ENCODE measurements at regions not wholly inside any gene's neighbourhood (a gene's known extent, or its start where the extent isn't known, plus 50 kb on each side); places are given as distances from the start of the nearest gene placed in this dataset.

DNA sequence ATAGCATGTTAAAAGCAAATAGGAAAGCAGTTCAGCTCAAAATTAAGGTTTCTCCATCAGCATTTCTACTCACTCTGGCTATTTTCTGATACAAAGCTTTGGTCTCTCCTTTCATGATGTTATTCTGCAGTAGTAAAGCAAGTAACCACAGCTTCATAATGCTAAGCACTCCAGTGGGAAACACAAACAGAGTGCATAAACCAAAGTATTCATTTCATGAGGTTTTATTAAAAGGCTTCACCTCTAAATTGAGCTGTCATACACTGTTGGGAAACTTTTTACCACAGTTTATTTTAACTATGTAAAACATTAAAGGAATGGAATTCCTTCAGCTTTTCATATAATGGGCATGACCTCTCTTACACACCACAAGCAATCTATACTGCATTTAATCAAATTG, 157.9 kb upstream of the LMO3 start:
- Mint-ChIP-seq H3K9me3 (peaks cover 0 to 32% (median 8%) of the 10 kb centered on the region in 8 donors), H3K36me3 (no peaks in the 10 kb centered on the region), H3K4me1 (no peaks in the 10 kb centered on the region), H3K4me3 (no peak overlapping the region), H3K27ac (no peak overlapping the region), H3K27me3 (no peaks in the 10 kb centered on the region)
- Histone ChIP-seq H3K27ac (ENCODE audit: low read depth, low read length) (no peak overlapping the region), H3K9me3 (ENCODE audit: control insufficient read depth in 1 of 2, low read length in 2 of 2) (no peaks in the 10 kb centered on the region), H3K4me3 (ENCODE audit: low read length in 2 of 2) (no peak overlapping the region), H3K4me1 (ENCODE audit: insufficient read depth, low read length) (no peaks in the 10 kb centered on the region), H3K36me3 (ENCODE audit: insufficient read depth, low read length) (no peaks in the 10 kb centered on the region), H3K27me3 (ENCODE audit: insufficient read depth, low read length) (no peaks in the 10 kb centered on the region)
- POLR2A ChIA-PET (ENCODE audit: partially characterized antibody): no interaction called here
- CTCF ChIA-PET (ENCODE audit: partially characterized antibody): no interaction called here
- DNase-seq: no peak
- intact Hi-C loops (cut with micrococcal nuclease): no loop called here

DNA sequence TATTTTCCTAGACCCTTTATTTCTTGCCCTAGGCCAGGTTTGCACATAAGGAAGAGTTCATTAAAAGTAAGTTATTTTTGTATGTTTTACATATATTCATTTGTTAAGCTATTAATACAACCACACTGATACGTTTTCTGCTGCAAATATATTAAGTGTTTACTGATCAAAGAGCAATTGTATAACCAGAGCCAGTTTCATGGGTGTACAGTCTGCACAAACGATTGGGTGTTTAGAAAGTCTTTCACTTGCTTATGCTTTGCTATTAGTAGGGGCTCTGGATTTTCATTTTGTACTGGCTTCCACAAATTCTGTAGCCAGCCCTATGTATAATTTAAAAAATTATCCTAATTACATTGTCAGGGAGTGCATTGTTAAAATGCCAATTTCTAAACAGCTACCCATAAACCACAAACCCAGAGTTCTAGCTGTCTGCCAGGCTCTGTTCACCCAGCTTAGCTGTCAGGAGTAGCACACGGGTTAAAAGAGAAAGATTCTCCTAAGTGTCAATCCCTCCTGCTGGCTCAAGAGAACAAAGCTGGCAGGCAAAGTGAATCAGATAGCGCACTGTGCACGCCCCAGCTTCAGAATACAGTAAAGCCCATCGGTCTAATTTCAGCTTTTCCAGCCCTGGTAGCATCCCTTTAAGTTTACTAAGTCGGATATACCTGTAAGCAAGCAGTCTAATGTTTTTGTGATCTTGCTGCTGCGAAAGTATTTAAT, 151.0 kb upstream of the LMO3 start:
- Histone ChIP-seq H3K9me3 (ENCODE audit: control insufficient read depth in 1 of 2, low read length in 2 of 2) (peaks cover 0 to 4% of the 10 kb centered on the region in 2 donors), H3K27ac (ENCODE audit: low read depth, low read length) (no peak overlapping the region), H3K27me3 (ENCODE audit: insufficient read depth, low read length) (no peaks in the 10 kb centered on the region), H3K4me3 (ENCODE audit: low read length in 2 of 2) (no peak overlapping the region), H3K4me1 (ENCODE audit: insufficient read depth, low read length) (no peaks in the 10 kb centered on the region), H3K36me3 (ENCODE audit: insufficient read depth, low read length) (no peaks in the 10 kb centered on the region)
- intact Hi-C loops (cut with micrococcal nuclease): no loop called here
- CTCF ChIA-PET (ENCODE audit: partially characterized antibody): no interaction called here
- DNase-seq: no peak
- Mint-ChIP-seq H3K36me3 (no peaks in the 10 kb centered on the region), H3K27me3 (no peaks in the 10 kb centered on the region), H3K4me3 (no peak overlapping the region), H3K27ac (no peak overlapping the region), H3K9me3 (peaks cover 0 to 7% (median 1%) of the 10 kb centered on the region in 8 donors), H3K4me1 (no peaks in the 10 kb centered on the region)
- POLR2A ChIA-PET (ENCODE audit: partially characterized antibody): no interaction called here

DNA sequence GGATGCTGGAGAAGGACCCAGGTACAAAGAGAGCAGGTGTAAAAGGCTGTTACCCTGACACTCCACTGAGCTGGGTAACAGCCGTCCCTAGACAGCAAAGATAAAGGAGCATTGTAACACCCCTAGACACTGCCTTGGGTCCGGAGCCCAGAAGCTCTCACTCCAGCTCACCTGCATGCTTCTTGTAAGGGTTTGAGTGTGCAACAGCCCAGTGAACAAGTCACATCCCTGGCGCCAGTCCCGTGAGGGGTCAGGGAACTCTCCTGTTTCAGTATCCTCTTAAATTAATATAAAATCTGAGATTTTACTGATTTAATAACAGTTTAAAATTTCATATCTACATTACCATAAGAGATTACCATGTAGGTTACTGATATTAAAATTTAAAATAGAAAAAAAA, 124.8 kb upstream of the LMO3 start:
- Mint-ChIP-seq H3K4me3 (no peak overlapping the region), H3K9me3 (peaks cover 0 to 14% (median 5%) of the 10 kb centered on the region in 8 donors), H3K27ac (no peak overlapping the region), H3K4me1 (no peaks in the 10 kb centered on the region), H3K27me3 (no peaks in the 10 kb centered on the region), H3K36me3 (no peaks in the 10 kb centered on the region)
- intact Hi-C loops (cut with micrococcal nuclease): no loop called here
- Histone ChIP-seq H3K4me3 (ENCODE audit: low read length in 2 of 2) (no peak overlapping the region), H3K4me1 (ENCODE audit: insufficient read depth, low read length) (no peaks in the 10 kb centered on the region), H3K9me3 (ENCODE audit: control insufficient read depth in 1 of 2, low read length in 2 of 2) (no peaks in the 10 kb centered on the region), H3K36me3 (ENCODE audit: insufficient read depth, low read length) (no peaks in the 10 kb centered on the region), H3K27me3 (ENCODE audit: insufficient read depth, low read length) (no peaks in the 10 kb centered on the region), H3K27ac (ENCODE audit: low read depth, low read length) (no peak overlapping the region)
- ChIA-PET CTCF (ENCODE audit: partially characterized antibody) (no interaction called here), POLR2A (ENCODE audit: partially characterized antibody) (no interaction called here)
- peak in 1 of 5 donors; percentile 15 for DNase-seq

DNA sequence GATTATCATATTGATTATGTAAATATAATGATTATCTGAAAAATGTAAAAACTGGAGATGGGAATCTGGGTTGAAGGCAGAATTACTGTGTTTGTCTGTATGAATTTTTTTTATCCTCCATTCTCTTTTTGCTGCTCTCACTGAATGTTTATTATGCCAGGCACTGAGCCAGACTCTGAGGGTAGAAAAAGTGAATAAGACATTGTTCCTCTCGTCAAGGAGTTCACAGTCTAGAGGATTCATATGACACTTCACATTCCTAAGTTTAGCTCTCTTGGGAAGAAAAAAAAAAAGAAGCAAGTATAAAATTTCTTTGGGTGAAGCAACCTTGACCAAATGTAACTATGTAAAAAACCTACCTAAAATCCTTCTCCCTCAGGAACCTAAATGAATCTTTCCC, 120.9 kb upstream of the LMO3 start:
- Histone ChIP-seq H3K27me3 (ENCODE audit: insufficient read depth, low read length) (no peaks in the 10 kb centered on the region), H3K36me3 (ENCODE audit: insufficient read depth, low read length) (no peaks in the 10 kb centered on the region), H3K4me3 (ENCODE audit: low read length in 2 of 2) (no peak overlapping the region), H3K27ac (ENCODE audit: low read depth, low read length) (no peak overlapping the region), H3K4me1 (ENCODE audit: insufficient read depth, low read length) (no peaks in the 10 kb centered on the region), H3K9me3 (ENCODE audit: control insufficient read depth in 1 of 2, low read length in 2 of 2) (no peaks in the 10 kb centered on the region)
- DNase-seq: no peak
- no peak overlapping the region for H3K27ac Mint-ChIP-seq
- H3K27me3 Mint-ChIP-seq: no peaks in the 10 kb centered on the region
- H3K36me3 Mint-ChIP-seq: no peaks in the 10 kb centered on the region
- H3K9me3 Mint-ChIP-seq: peaks cover 0 to 9% (median 3%) of the 10 kb centered on the region in 8 donors
- intact Hi-C loops (cut with micrococcal nuclease): no loop called here
- ChIA-PET CTCF (ENCODE audit: partially characterized antibody) (no interaction called here), POLR2A (ENCODE audit: partially characterized antibody) (no interaction called here)
- no peaks in the 10 kb centered on the region for H3K4me1 Mint-ChIP-seq
- H3K4me3 Mint-ChIP-seq: no peak overlapping the region

DNA sequence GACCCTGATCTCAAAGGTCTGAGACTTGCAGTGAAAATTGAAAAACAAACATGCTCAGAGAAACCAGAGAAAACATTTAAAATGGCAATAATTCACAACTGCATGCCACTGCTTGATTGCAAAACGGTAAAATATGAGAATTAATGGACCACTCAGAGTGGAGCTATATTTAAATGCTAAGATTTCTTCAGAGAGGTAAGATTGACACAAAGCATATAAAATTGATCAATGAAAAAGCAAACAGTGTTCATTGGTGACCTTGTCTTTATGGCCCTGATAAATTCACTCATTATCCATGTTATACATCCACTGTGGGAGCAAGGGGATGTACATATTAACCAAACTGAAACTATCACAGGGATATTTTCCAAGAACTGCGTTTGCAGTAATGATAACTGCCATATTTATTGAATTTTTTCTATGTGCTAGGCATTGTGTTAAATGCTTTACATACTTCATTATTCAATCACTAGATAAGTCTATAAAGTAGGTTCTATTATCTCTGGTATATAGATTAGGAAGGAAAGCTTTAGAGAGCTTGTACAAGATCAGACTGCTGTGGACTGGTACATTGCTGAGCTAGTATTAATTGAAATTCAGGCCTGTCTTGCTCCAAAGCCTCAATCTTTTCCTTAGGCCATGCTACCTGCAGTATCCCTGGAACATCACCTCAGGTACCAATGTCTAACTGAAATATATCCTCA, 113.9 kb upstream of the LMO3 start:
- Histone ChIP-seq H3K27me3 (ENCODE audit: insufficient read depth, low read length) (no peaks in the 10 kb centered on the region), H3K9me3 (ENCODE audit: control insufficient read depth in 1 of 2, low read length in 2 of 2) (no peaks in the 10 kb centered on the region), H3K36me3 (ENCODE audit: insufficient read depth, low read length) (no peaks in the 10 kb centered on the region), H3K27ac (ENCODE audit: low read depth, low read length) (no peak overlapping the region), H3K4me1 (ENCODE audit: insufficient read depth, low read length) (no peaks in the 10 kb centered on the region), H3K4me3 (ENCODE audit: low read length in 2 of 2) (no peak overlapping the region)
- H3K27ac Mint-ChIP-seq: no peak overlapping the region
- ChIA-PET CTCF (ENCODE audit: partially characterized antibody) (interaction anchor here (1.0 kb wide), 1 partner anchor 13 kb away, joined by 3 read pairs; no protein-coding TSS in a partner anchor), POLR2A (ENCODE audit: partially characterized antibody) (no interaction called here)
- intact Hi-C loops (cut with micrococcal nuclease): no loop called here
- H3K4me1 Mint-ChIP-seq: no peaks in the 10 kb centered on the region
- no peaks in the 10 kb centered on the region for H3K27me3 Mint-ChIP-seq
- no peak overlapping the region for H3K4me3 Mint-ChIP-seq
- no peak for DNase-seq
- H3K36me3 Mint-ChIP-seq: no peaks in the 10 kb centered on the region
- H3K9me3 Mint-ChIP-seq: peaks cover 0 to 9% (median 2%) of the 10 kb centered on the region in 8 donors

DNA sequence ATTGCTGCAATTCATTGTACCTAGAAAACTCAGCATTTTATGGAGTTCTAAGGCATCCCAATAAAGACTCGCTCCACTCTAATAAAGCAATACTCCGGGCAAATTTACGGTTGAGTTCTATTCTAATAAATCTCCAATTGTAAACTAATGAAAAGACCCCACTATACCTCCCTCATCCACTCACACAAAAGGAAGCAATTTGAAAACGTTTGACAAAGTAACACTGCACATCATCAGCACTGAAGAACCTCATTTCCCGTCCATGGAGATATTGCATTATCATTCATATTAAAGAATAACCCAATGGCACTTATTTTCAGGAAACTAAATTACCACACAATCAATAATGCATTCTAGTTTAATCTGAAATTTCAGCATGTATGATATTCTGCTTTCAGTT, 111.0 kb upstream of the LMO3 start:
- Histone ChIP-seq H3K27me3 (ENCODE audit: insufficient read depth, low read length) (no peaks in the 10 kb centered on the region), H3K9me3 (ENCODE audit: control insufficient read depth in 1 of 2, low read length in 2 of 2) (no peaks in the 10 kb centered on the region), H3K36me3 (ENCODE audit: insufficient read depth, low read length) (no peaks in the 10 kb centered on the region), H3K4me3 (ENCODE audit: low read length in 2 of 2) (no peak overlapping the region), H3K4me1 (ENCODE audit: insufficient read depth, low read length) (no peaks in the 10 kb centered on the region), H3K27ac (ENCODE audit: low read depth, low read length) (no peak overlapping the region)
- no peak overlapping the region for H3K27ac Mint-ChIP-seq
- no peaks in the 10 kb centered on the region for H3K4me1 Mint-ChIP-seq
- intact Hi-C loops (cut with micrococcal nuclease): no loop called here
- H3K36me3 Mint-ChIP-seq: no peaks in the 10 kb centered on the region
- POLR2A ChIA-PET (ENCODE audit: partially characterized antibody): no interaction called here
- DNase-seq: no peak
- peaks cover 0 to 19% (median 6%) of the 10 kb centered on the region in 8 donors for H3K9me3 Mint-ChIP-seq
- H3K4me3 Mint-ChIP-seq: no peak overlapping the region
- no peaks in the 10 kb centered on the region for H3K27me3 Mint-ChIP-seq
- CTCF ChIA-PET (ENCODE audit: partially characterized antibody): no interaction called here

DNA sequence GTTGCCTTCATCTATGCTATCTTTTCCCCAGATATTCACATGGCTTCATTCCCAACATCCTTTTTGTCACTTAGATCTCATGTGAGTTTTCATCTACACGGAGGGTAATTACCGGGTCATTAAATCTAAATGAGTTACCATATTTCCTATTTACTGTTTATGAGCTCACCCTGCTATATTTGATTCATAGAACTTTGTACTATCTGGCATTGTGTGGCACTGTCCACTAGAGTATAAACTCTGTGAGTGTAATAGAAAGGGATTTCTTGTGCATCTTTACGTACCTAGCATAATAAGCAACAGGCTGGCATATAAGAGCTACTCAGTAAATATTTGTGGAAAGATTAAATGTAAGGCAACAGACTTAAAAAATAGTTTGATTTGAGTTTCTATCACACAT, 86.1 kb upstream of the LMO3 start:
- intact Hi-C loops (cut with micrococcal nuclease): no loop called here
- Histone ChIP-seq H3K36me3 (ENCODE audit: insufficient read depth, low read length) (no peaks in the 10 kb centered on the region), H3K9me3 (ENCODE audit: control insufficient read depth in 1 of 2, low read length in 2 of 2) (no peaks in the 10 kb centered on the region), H3K4me1 (ENCODE audit: insufficient read depth, low read length) (no peaks in the 10 kb centered on the region), H3K27ac (ENCODE audit: low read depth, low read length) (no peak overlapping the region), H3K4me3 (ENCODE audit: low read length in 2 of 2) (no peak overlapping the region), H3K27me3 (ENCODE audit: insufficient read depth, low read length) (no peaks in the 10 kb centered on the region)
- CTCF ChIA-PET (ENCODE audit: partially characterized antibody): no interaction called here
- H3K27ac Mint-ChIP-seq: no peak overlapping the region
- H3K4me1 Mint-ChIP-seq: no peaks in the 10 kb centered on the region
- peaks cover 0 to 21% (median 5%) of the 10 kb centered on the region in 8 donors for H3K9me3 Mint-ChIP-seq
- H3K27me3 Mint-ChIP-seq: no peaks in the 10 kb centered on the region
- POLR2A ChIA-PET (ENCODE audit: partially characterized antibody): no interaction called here
- H3K36me3 Mint-ChIP-seq: no peaks in the 10 kb centered on the region
- DNase-seq: no peak
- H3K4me3 Mint-ChIP-seq: no peak overlapping the region

Data from CD4-positive, alpha-beta memory T cell (primary cell).